Left forelimb (tissue), 1 donor: ENCODE measurements at regions not wholly inside any gene's neighbourhood (a gene's known extent, or its start where the extent isn't known, plus 50 kb on each side); places are given as distances from the start of the nearest gene placed in this dataset.

Source experiments
- DNase-seq: peaks from one replicate; pipeline ENCODE4 v3.0.0-alpha.2; 2018; ENCODE audit warnings: low spot score

DNA sequence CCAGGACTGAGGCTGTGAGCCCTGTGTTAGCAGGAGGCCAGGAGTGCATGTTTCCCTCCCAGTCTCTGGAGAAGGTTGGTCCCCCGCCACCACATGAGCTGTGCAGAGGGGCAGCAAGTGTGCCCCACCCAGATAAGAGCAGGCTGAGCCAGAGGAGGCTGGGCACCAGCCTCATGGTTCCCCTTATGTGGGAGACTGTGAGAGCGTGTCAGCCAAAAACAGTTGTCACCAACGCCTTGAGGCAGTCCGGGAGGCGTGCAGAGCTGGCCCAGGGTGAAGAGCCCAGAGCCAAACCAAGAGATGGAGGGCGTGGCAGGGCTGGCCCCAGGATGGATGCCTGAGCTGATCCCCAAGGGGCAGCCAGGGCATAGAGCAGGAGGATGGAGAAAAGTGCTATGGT lies 128.7 kb upstream of the GLI2 start:
- DNase-seq, result no peak

DNA sequence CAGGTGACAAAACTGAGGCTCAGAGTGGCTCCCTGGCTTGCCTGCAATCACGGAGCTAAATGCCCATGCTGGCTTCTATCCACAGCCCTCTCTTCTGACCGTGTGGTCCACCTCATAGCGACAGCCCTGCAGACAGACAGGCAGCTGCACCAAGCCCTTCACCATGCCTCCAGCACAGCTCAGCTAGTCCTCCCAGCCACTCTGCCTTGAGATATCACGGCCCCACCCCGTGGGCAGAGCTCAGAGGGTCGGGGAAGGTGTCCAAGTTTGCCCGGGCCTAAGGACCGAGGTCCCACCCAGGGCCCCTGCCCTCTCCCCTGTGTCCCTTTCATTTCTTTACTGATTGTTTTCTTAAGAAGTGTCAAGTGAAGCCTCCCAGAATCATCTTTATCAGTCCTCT lies 128.2 kb upstream of the GLI2 start:
- DNase-seq, result no peak

DNA sequence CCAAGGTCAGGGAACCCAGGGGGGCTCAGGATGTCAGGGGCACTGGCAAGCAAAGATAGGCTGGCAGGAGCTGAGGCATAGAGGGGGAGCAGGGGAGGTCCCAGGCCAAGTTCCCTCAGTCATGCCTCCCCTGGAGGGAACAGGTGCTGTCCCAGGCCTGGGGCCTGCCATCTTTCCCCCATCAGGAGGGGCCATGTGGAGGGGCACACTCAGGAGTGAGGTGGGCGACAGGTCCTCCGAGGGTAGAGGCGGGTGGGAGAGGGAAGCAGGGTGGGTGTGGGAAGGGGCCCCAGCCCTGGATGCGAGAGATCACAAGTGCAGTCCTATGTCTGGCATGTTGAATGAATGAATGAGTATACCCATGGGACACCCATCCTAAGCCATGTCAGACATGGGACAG lies 127.7 kb upstream of the GLI2 start:
- no peak for DNase-seq

DNA sequence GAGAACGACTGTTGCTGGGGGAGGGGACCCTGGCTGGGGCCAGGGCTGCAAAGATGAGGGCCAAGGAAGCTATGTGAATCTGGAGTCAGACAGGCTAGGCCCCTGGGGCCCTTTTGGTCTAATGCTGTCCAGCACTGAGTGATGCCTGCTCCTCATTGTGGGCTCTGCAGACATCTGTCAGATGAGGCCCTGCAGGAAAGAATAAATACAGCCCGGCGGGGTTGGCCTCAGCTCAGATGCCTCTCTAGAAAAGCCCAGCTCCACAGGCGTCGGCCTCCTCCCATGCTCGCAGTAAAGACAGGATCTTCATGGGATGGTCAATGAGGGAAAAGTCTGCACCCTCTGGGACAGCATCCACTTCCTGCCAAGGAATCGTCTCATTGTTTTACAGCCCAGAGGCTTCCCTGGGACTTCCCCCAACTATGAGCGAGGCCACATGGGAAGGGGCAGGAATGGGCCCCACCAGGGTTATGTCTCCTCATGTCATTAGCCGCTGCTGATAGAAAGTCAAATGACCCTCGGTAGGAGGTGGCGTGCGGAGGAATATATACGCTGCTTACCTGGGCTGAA lies 125.8 kb upstream of the GLI2 start:
- no peak for DNase-seq

DNA sequence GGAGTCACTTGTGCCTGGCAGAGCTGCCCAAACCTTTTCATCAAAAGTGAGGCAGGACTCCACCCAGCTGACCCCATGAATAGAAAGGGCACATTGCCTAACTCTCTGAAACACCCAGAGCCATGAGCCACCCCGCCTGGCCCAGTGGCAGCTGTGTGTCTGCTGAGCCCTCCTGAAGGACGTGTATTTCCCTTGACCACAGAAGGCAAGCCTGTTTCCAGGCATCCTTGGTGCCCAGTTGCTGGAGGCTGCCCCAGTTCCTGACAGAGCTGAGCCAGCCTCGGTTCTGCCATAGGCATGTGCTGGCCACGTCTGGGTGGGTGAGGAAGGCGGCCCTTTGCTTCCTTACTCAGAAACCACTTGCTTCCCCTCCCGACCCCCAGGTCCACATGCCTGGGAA lies 124.7 kb upstream of the GLI2 start:
- no peak for DNase-seq

DNA sequence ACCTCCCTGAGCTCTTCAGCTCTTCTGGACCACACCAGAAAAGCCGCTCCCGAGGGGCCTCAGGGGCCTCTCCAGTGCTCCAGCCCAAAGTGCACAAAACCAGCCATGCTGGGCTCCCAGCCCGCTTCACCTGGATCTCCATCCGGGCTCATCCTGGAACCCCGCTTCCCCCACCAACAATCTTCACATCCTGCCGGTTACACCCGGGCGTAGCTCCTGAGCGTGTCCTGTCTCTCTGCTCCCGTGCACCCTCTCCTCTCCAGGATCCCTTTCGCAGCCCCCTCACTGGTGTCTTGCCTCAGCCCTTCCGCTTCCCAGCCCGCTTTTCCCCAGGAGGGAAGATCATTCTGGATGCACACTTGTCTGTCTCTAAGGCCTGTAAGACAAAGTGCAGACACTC lies 123.7 kb upstream of the GLI2 start:
- no peak for DNase-seq

DNA sequence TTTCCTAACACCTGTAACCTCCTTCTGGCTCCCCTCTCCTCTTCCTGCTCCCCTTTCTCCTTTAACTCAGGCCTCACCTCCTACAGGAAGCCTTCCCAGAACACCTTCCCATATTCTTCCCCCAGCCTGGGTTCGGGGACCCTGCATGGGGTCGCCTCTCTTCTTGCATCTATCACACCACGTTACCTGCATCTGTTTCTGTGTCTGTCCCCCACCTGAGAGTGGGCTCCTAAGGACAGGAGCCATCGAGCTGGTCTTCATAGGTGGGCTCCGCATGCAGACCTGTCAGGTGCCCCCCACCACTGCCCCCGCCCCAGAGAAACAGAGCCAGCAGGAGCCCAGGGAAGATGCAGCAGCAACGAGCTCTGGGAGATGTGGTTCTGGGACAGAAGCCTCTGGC lies 123.2 kb upstream of the GLI2 start:
- DNase-seq, result no peak

DNA sequence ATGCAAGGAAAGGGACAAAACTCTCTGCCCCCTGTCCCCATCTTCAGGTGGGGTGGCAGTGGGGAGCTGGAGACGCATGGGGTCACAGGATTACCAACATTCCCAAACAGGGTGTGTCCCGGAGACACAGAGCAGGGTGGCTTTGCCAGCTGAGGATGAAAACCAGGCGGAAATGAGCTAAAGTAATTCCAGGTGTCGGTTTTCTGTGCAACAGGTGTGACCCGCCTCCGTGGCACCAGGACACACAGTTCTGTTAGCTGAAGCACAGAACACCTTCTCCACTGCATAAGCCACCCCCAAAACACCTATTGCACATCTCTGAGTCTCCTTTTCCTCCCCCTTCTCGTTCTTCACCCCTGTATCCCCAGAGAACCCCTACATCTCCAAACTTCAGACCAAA lies 122.7 kb upstream of the GLI2 start:
- no peak for DNase-seq

DNA sequence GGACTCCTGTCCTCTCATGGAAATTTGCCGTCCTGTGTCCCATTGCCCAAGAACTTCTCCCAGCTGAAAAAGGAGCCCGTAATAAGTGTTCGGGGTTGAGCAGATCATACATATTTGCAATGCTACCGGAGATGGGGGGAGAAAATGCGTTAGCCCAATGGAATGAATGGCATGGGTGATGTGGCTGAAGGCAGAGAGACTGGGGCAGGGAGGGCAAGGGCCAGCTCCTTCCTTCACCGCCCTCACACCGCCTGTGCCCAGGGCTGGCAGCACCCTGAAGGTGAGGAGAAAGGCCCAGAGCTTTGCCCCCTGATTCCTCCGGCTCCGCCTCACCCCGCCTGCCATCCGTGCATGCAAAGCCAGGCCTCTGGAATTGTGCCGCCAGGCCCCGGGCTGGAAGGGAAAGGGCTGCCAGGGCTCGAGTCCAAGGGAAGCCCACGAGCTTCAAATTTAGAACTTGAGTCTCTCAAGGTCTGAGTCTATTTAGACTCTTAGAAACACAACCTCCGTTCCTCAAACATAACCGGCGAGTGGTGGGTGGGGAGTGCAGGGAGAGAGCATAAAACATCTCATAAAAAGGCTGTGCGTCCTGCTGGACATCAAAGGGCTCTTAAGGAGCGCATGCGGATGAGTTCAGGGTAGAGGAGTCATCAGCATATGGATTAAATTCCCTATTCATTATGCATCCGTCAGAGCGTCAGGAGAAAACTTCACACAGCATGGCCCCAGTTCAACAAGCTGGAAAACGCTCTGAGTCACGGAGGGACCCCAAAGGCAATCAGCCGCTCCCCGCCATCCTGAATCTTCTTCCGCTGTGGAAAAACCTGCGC lies 121.7 kb upstream of the GLI2 start:
- no peak for DNase-seq

DNA sequence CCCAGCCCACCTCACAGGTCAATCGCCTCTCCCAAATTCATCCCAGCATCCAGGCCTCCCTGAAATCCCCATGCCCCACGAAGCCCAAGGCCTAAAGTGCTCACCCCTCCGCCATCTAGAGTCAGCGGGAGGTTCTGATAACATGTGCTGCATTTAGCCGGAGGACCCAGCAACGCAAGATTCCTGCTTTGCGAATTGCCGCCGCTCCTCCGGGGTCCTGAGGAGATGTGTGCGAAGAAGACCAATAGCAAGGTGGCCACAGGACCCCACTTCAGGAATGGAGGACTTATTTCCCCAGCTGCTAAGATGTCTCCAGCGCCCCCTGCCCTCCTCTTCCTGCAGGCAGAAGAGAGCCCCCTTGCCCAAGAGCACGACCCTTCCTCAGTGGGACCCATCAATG lies 120.8 kb upstream of the GLI2 start:
- no peak for DNase-seq

DNA sequence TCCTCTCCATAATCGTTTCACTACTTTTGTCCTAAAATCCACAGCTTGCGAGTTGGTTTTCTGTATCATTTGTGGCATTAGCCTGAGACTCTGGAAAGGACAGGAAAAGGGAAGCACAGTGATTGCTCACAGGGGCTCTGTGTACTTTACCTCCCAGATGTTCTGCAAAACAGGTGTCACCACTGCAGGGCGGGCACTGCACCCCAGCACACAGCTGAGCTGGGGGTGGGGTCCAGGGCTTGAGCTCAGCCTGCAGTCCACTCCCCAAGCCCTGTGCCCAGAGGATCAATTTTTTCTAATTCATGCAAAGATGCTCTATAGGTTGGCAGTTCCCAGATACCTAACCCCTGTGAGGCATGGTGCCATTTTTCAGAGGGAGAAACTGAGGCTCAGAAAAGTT lies 119.4 kb upstream of the GLI2 start:
- no peak for DNase-seq

DNA sequence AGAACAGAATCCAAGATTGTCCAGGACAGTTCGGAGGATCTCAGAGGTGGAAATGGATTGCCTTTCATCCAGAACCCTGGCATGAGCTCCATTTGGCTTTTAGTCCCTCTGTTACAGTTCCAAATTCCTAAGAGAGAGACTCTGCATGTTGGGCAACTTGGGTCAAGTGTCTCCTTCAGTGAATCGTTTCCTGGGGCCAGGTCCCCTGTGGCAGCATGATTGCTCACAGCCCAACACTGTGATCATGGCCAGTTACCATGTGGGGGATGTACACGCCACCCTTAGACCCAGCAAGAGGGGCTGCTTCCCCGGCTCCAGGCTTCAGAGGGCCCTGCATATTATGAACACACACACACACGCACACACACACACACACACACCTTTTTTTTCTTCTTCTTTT lies 118.6 kb upstream of the GLI2 start:
- no peak for DNase-seq

DNA sequence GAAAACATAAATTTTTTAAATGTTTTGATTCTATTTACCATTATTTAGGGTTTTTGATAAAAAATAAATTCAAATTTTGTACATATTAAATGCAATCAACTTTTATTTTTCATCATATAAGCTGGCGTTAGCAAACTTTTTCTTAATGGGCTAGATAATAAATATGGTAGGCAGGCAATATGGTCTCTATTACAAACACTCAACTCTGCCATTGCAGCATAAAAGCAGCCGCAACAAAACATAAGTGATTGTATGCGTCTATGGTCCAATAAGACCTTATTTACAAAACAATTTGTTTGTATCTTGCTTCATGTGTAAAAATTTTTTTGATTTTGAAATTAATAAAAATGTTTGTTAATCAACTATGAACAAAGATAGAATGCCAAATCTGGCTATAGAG lies 116.8 kb upstream of the GLI2 start:
- DNase-seq, result no peak

DNA sequence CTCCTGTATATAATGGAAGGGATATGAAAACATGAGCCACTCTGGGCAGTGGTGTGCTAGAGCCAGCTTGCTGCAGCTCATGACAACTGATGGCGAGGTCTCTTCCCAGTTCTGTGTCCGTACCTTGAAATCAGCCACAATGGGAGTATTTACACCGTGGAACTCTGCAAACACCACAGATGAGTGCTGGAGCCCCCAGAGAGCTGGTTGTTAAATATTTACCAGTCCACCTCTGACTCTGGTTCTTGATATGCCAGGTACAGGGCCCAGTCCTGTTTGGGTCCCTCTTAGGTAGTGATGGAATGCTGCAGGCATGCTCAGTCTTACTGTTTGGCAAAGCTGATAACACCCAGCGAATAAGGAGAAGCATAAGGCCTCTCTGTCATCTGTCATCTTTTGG lies 116.1 kb upstream of the GLI2 start:
- DNase-seq, result no peak

DNA sequence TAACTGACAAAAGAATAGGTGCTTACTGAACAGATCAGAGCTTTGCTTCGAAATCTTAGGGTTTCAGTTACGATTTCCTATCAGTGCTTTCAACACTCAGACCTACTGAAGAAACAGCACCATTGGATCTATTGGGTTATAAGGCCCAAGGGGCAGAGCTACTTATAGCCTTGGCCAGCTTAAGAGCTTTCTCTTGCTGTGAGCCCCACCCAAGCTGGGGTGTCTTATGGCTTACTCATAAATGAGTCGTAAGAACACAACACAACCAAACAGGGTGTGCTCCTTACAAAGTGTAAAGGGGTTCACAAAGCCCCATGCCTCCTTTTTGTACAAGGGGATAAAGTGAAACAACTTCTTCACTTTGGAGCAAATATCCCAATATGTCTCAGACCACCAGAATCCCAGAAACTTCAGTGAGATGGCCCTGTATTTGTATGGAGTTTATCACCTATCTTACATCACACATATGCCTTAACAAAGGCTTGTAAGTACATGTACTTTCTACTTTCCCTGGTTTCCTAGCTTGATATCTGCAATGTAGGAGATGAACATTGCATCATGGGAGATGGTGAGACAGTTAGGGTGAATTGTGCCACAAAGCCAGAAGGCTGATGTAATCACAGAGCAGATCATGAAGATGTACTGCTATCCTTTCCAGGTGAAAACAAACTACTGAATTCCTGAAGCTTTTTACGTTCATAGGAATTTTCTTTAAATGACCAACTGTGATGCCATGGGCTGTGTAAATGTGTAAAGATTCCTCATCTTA lies 115.5 kb upstream of the GLI2 start:
- DNase-seq, result no peak

DNA sequence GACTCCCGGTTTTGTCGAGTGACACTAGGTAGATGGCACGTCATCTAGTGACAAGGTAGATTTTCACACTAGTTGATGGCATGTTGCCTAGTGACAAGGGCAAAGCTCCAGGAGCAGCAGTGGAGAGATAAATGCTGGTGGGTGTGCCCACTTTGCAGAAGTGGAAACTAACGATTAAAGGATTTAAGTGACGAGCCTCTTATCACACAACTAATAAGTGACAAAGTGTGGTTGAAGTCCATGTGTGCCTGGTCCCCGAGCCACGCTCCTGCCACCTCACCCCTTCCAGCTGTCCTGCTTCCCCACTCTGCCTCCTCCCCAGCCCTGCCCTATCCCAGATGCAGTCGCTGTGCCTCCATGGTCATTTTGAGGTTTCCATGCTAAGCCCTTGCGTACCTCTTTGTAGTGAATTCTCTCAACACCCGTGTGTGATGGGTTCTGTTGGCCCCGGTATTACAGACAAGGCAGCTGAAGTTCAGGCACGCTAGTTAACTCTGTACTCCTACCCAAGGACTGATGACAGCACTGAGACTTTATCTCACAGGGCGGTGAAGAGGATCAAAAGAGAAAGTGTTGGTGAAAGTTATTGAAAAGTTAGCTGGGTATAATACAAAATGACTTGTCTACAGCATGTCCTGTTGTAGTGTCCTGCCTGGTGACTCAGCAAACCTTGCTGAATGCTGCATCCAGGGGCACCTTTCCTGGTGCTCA lies 113.4 kb upstream of the GLI2 start:
- no peak for DNase-seq

DNA sequence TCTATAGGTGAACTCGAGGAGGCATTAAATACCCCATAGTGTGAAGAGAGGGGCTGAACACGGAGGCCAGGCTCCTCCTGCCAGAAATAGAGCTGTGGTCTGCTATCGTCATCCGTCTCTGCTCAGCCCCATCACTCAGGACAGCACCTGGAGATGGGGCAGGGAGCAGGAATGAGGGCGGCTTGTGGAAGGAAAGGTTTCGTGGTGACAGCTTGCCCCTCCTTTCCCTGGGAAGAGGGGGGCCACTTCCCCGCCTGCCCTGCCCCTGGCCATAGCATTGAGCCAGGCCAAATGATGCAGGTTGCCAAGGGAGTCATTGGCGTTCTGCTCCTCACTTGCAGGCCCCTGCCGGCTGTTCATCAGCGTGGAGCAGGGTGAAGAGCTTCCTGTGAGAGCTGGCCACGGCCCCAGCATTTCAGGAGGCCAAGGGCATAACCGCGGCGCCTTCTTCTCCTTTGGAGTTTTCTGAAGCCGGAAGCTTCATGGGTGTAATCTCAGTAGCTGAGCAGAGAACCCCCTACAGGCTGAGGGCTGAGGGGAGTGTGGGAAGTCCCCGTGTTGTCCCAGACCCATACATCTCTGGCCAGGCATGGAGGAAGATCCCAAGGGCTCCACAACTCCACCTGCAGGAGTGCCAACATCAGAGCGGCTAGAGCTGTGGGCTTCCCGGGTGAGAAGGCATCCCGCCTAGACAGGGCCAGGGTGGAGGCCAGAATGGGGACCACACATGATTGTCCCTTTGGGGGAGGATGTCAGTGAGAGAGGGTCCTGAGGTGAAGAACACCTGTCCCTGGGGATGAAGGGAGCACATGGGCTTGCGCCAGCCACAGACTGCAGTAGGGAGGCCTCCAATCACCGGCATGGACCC lies 112.5 kb upstream of the GLI2 start:
- no peak for DNase-seq

DNA sequence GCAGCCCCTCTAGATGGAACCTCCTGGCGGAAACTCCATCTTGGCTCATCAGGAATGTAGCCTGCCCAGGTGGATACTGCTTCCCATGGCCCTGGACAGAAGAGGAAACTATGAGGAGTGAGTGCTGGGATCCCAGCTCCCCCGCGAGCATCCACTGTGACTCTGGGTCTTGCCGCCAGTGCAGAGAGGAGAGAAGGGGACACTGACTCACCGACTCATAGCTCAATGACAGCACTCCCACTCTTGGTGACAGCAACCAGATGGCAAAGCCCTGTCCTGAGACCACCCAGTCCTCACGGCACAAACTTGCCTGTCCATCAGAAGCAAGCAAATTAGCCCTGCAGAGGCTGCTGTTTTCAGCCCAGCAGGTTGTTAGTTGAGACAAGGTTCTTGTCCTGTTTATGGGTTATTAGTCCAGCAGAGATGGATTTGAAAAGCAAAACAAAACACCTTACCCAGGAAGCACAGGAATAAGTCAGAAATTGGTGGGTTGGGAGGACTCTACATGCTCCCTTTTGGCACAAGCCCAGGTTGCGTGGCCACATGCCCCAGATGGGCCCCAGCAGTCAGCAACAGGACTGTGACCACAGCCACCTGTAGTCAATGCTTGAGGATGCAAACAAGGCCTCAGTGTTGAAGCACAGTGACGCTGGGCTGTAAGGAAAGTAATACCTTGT lies 111.5 kb upstream of the GLI2 start:
- DNase-seq, result peak; percentile 18

DNA sequence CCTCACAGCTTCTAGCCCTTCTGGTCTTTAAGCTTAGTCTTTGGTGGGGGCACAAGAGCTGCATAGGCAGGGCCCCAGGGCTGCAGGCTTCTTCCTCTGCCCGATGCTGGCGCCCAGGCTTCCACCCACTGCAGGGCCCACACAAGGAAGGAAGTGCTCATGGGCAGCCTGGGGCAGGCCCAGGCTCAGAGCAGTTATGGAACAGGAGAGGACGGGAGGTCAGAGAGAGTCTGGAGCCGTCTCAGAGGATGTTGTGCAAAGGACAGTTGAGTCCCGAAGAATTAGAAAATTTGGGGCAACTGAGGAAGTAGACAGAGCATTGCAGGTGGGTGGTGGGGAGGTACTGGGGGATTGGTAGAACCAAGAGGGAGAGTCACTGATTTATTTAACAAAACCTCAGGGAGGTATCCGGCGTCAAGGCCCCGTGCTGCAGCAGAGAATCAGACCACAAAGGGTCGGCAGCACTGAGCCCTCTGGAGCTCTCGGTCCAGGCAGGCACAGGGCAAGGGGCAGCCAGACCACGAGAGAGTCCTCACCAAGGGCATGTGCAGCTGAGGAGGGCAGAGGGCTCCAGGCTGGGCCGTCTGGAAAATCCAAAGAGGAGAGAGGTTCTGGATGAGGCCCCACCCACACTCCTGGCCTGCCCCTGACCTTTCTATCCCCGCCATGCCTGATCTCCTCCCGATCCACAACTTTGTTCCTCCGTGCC lies 110.8 kb upstream of the GLI2 start:
- DNase-seq, result peak; percentile 37

DNA sequence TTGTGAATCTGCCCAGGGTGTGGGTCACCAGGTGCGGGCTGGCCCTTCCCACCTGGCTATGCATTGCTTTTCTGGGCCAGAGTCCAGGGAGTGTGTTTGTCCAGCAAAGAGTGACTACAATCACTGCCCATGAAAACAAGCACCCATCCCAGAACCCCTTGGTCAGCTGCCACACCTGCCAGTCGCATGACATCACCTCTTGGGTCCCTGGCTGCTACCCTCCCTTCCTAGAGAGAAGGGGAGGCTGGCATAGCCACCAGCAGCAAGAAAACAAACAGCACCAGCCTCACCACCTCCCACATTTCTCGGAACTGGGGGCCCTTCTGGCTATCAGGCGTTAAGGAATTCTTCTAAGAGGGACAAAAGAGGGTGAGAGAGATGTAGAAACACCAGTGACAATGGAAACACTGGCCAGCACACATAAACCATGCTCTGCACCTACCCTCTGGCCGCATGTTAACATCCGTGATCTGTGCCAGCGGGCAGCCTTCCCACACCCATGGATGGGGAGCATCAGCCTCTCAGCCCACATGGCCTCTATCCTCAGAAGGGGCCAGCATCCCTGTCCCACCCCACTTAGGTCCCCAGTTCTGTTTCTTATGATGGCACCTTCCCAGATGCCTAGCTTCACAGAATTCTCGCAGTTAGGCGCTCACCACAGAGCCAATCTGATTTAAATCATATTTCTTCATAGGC lies 109.7 kb upstream of the GLI2 start:
- DNase-seq, result peak; percentile 41
